ENCODE measurements at regions not wholly inside any gene's neighbourhood (a gene's known extent, or its start where the extent isn't known, plus 50 kb on each side); places are given as distances from the start of the nearest gene placed in this dataset.

- TF ChIP-seq CTCF (IDR thresholded peaks at IDR 0.05) (no peak), EP300 (IDR thresholded peaks at IDR 0.05) (no peak), POLR2A (IDR thresholded peaks at IDR 0.05) (no peak)
These were observed 65.5 kb upstream of the F13A1 start for GRCh38 chr6:6386010-6386409.
